ENCODE measurements at regions not wholly inside any gene's neighbourhood (a gene's known extent, or its start where the extent isn't known, plus 50 kb on each side); places are given as distances from the start of the nearest gene placed in this dataset.

GRCh38 chr9:19648672-19649071, 140.2 kb downstream of the SLC24A2 start:
- no peak for TF ChIP-seq CTCF (IDR thresholded peaks at IDR 0.05; ENCODE audit: control insufficient read depth, extremely low read depth, insufficient read depth)
- DNase-seq (ENCODE audit: low read depth), result no peak
- no peak overlapping the region for H3K4me3 ChIP-seq (ENCODE audit: low read depth, low read length)

- H3K4me3 ChIP-seq (ENCODE audit: low read depth, low read length), result no peak overlapping the region
- no peak for TF ChIP-seq CTCF (IDR thresholded peaks at IDR 0.05; ENCODE audit: control insufficient read depth, extremely low read depth, insufficient read depth)
- no peak for DNase-seq (ENCODE audit: low read depth)
These were observed 145.0 kb downstream of the SLC24A2 start for GRCh38 chr9:19643875-19644274.

GRCh38 chr9:19642256-19642655, 146.6 kb downstream of the SLC24A2 start:
- DNase-seq (ENCODE audit: low read depth), result peak; percentile 83
- H3K4me3 ChIP-seq (ENCODE audit: low read depth, low read length), result no peak overlapping the region
- TF ChIP-seq CTCF (IDR thresholded peaks at IDR 0.05; ENCODE audit: control insufficient read depth, extremely low read depth, insufficient read depth), result peak; percentile 72

GRCh38 chr9:19641046-19641445, 147.8 kb downstream of the SLC24A2 start:
- TF ChIP-seq CTCF (IDR thresholded peaks at IDR 0.05; ENCODE audit: control insufficient read depth, extremely low read depth, insufficient read depth), result peak; percentile 41
- no peak for DNase-seq (ENCODE audit: low read depth)
- H3K4me3 ChIP-seq (ENCODE audit: low read depth, low read length), result no peak overlapping the region

- no peak for DNase-seq (ENCODE audit: low read depth)
- no peak for TF ChIP-seq CTCF (IDR thresholded peaks at IDR 0.05; ENCODE audit: control insufficient read depth, extremely low read depth, insufficient read depth)
- H3K4me3 ChIP-seq (ENCODE audit: low read depth, low read length), result no peak overlapping the region
These were observed 148.8 kb downstream of the SLC24A2 start for GRCh38 chr9:19640014-19640413.

GRCh38 chr9:19637084-19637483, 151.8 kb downstream of the SLC24A2 start:
- no peak for TF ChIP-seq CTCF (IDR thresholded peaks at IDR 0.05; ENCODE audit: control insufficient read depth, extremely low read depth, insufficient read depth)
- no peak for DNase-seq (ENCODE audit: low read depth)
- H3K4me3 ChIP-seq (ENCODE audit: low read depth, low read length), result no peak overlapping the region

- no peak for TF ChIP-seq CTCF (IDR thresholded peaks at IDR 0.05; ENCODE audit: control insufficient read depth, extremely low read depth, insufficient read depth)
- H3K4me3 ChIP-seq (ENCODE audit: low read depth, low read length), result no peak overlapping the region
- no peak for DNase-seq (ENCODE audit: low read depth)
These were observed 154.0 kb downstream of the SLC24A2 start for GRCh38 chr9:19634881-19635280.

All from LNCaP clone FGC (cell line).